Head of caudate nucleus (tissue), 42 donors: ENCODE measurements at regions not wholly inside any gene's neighbourhood (a gene's known extent, or its start where the extent isn't known, plus 50 kb on each side); places are given as distances from the start of the nearest gene placed in this dataset.
"Not testable (repeated sequence)": the region's sequence is repeated elsewhere in the genome, so short reads cannot be mapped to it uniquely, and the experiment has no call there.

Source experiments
- DNase-seq, 42 donors: peaks; one replicate each; pipeline versions ENCODE4 v3.0.0 to v3.0.0-alpha.2; 2020 to 2021; ENCODE audit warnings: mixed read lengths in 7 of 42
- intact Hi-C: fragments of 100-400 bp; cut with DNase I; formaldehyde crosslinking; loops from one replicate; pipeline ENCODE4 v1.15.0; 2022

GRCh38 chr4:110424144-110424543 lies 51.8 kb upstream of the ENPEP start:
- intact Hi-C loops, result no loop called here
- no peak for DNase-seq

DNA sequence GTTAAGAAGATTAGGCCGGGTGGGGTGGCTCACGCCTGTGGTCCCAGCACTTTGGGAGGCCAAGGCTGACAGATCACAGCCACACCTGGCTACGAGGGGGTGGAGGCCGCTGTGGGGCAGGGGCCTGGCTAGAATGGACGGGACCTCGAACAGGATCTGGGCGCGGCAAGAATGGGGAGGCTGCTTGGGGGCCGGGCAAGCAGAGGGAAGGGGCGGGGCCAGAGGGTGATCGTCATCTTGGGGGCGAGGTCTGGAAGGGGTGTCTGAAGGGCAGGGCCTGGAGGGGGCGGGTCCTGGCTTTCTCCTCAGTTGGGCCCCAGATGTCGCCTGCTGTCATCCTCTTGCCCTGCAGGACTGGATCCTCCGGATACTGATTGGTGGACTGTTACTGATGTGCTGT lies 57.3 kb upstream of the ENPEP start:
- DNase-seq, result no peak
- intact Hi-C loops, result no loop called here

GRCh38 chr4:110417136-110417535 lies 58.8 kb upstream of the ENPEP start:
- DNase-seq, result no peak
- intact Hi-C loops, result no loop called here

- no peak for DNase-seq
- intact Hi-C loops, result no loop called here
These were observed 60.5 kb upstream of the ENPEP start for GRCh38 chr4:110415478-110415877.

- intact Hi-C loops, result no loop called here
- DNase-seq, result no peak
These were observed 60.9 kb upstream of the ENPEP start for GRCh38 chr4:110415041-110415440.

DNA sequence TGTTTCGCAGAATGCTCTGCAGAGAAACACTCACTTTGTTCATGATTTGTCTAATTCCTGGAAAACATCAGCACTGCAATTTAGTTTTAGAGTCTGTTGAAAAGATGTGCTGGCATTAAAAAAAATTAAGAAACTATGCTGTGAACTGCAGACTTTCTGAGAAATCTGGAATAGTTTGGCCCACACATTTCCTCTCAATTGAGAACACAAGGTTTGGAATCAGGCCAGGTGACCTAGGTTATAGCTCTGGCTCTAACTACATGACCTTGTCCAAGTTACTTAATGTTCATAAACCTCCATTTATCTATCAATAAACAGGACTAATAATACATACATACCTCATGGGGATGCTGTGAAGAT lies 61.4 kb upstream of the ENPEP start:
- intact Hi-C loops, result no loop called here
- no peak for DNase-seq

- DNase-seq, intact Hi-C loops: not testable (repeated sequence)
These were observed 62.0 kb upstream of the ENPEP start for GRCh38 chr4:110413807-110414560.

GRCh38 chr4:110412354-110413065 lies 63.4 kb upstream of the ENPEP start:
- intact Hi-C loops, result no loop called here
- DNase-seq, result no peak

GRCh38 chr4:110411574-110412011 lies 64.4 kb upstream of the ENPEP start:
- DNase-seq, result no peak
- intact Hi-C loops, result no loop called here

DNA sequence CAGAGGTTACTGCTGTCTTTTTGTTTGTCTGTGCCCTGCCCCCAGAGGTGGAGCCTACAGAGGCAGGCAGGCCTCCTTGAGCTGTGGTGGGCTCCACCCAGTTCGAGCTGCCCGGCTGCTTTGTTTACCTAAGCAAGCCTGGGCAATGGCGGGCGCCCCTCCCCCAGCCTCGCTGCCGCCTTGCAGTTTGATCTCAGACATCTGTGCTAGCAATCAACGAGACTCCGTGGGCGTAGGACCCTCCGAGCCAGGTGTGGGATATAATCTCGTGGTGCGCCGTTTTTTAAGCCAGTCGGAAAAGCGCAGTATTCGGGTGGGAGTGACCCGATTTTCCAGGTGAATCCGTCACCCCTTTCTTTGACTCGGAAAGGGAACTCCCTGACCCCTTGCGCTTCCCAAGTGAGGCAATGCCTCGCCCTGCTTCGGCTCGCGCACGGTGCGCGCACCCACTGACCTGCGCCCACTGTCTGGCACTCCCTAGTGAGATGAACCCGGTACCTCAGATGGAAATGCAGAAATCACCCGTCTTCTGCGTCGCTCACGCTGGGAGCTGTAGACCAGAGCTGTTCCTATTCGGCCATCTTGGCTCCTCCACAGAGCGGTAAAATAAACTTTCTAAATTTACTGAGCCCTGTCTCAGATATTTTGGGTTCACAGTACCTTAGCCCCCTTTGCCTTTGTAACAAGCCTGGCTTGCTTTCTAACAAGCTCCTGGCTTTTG lies 64.9 kb upstream of the ENPEP start:
- DNase-seq, intact Hi-C loops: not testable (repeated sequence)

- intact Hi-C loops, result no loop called here
- no peak for DNase-seq
These were observed 75.9 kb upstream of the ENPEP start for GRCh38 chr4:110400086-110400485.

DNA sequence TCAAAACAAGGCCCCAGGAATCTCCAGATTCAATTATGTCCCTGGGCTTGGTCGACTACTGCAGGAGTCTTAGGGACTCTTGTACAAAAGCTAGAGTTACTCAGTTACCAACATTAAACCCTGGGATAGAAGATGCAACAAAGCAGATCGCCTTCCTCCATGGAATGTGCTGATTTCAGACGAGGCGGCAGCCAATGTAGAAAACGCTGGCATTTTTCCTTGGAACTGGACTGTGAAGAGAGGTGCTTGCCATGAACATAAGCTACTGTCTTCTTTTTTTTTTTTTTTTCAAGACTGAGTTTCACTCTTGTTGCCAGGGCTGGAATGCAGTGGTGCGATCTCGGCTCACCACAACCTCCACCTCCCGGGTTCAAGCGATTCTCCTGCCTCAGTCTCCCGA lies 76.9 kb upstream of the ENPEP start:
- DNase-seq, intact Hi-C loops: not testable (repeated sequence)

DNA sequence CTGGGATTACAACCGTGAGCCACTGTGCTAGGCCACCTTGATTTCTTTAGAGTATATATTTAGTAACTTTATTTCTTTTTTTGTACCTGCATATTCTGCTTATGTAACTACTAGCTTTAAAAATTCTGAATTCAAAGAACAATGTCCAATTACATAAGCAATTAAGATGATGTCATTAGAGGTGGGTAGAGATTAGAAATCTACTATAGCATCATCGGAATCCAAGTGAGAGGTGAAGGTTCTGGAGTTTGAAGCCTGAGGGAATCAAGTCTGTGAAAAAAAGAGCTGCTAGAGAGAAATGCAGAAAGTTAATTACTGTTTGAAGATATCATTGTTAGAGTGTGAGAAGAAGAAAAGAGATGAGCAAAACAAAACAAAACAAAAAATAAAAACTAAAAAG lies 79.0 kb upstream of the ENPEP start:
- intact Hi-C loops, result no loop called here

GRCh38 chr4:110395421-110395820 lies 80.5 kb upstream of the ENPEP start:
- intact Hi-C loops, result no loop called here

More for the DNA sequence above, 79.0 kb upstream of the ENPEP start:
- DNase-seq, result no peak

GRCh38 chr4:110394871-110395270 lies 81.1 kb upstream of the ENPEP start:
- no peak for DNase-seq
- intact Hi-C loops, result no loop called here

More at GRCh38 chr4:110395421-110395820, 80.5 kb upstream of the ENPEP start:
- no peak for DNase-seq

GRCh38 chr4:110381784-110382183 lies 94.2 kb upstream of the ENPEP start:
- no peak for DNase-seq
- intact Hi-C loops, result no loop called here

DNA sequence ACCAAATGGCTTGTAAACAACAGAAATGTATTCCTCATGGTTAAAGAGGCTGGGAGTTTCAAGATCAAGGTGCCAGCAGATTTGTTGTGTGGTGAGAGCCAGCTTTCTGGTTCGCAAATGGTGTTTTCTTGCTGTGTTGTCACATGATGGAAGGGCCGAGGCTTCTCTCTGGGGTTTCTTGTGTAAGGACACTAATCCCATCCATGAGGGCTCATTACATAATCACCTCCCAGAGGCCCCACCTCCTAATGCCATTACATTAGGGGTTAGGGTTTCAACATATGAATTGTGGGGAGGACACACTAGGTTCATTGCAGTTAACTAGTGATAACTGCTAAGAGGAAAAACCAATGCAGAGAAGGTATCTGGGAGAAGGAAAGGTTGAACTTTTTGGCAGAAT lies 103.5 kb upstream of the ENPEP start:
- DNase-seq, result no peak
- intact Hi-C loops, result no loop called here

- no peak for DNase-seq
- intact Hi-C loops, result no loop called here
These were observed 104.8 kb upstream of the ENPEP start for GRCh38 chr4:110371016-110371770.

DNA sequence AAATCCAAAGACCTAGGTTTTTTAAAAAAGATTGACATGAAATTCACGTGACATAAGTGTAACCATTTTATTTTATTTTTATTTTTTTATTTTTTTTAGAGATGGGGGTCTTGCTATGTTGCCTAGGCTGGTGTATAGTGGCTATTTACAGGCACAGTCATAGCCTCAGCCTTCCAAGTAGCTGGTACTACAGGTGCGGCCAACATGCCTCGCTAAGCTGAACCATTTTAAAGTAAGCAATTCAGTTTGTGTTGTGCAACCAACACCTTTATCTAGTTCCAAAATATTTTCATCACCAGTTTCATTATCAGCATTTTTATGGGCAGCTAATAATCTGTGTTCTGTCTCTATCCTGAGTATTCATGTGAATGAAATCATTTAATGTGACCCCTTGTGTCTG lies 107.5 kb upstream of the ENPEP start:
- intact Hi-C loops, result no loop called here
- no peak for DNase-seq
